DMS53 treated with DMSO at 0.1 percent for 48 hours (cell line): ENCODE measurements at regions not wholly inside any gene's neighbourhood (a gene's known extent, or its start where the extent isn't known, plus 50 kb on each side); places are given as distances from the start of the nearest gene placed in this dataset.

Experiments used
- DNase-seq: peaks from one replicate; lab custom pipeline; 2025; ENCODE audit not compliant: unreplicated experiment; lab: John Stamatoyannopoulos, UW

GRCh38 chr3:5531039-5531438, 343.5 kb downstream of the EDEM1 start:
- no peak for DNase-seq

GRCh38 chr3:5531741-5532290, 344.3 kb downstream of the EDEM1 start:
- no peak for DNase-seq

GRCh38 chr3:5540532-5540931, 353.0 kb downstream of the EDEM1 start:
- DNase-seq: no peak

- DNase-seq: no peak
These were observed 355.0 kb downstream of the EDEM1 start for GRCh38 chr3:5542472-5542871.

- DNase-seq: no peak
These were observed 355.5 kb downstream of the EDEM1 start for GRCh38 chr3:5543047-5543446.

- no peak for DNase-seq
These were observed 358.2 kb downstream of the EDEM1 start for GRCh38 chr3:5545719-5546118.

- no peak for DNase-seq
These were observed 365.7 kb downstream of the EDEM1 start for GRCh38 chr3:5553203-5553602.

GRCh38 chr3:5554245-5554747, 366.8 kb downstream of the EDEM1 start:
- DNase-seq: no peak

GRCh38 chr3:5560199-5560598, 372.7 kb downstream of the EDEM1 start:
- no peak for DNase-seq

- no peak for DNase-seq
These were observed 376.2 kb downstream of the EDEM1 start for GRCh38 chr3:5563537-5564277.

- DNase-seq: no peak
These were observed 376.8 kb downstream of the EDEM1 start for GRCh38 chr3:5564278-5564666.

- no peak for DNase-seq
These were observed 377.5 kb downstream of the EDEM1 start for GRCh38 chr3:5565026-5565425.

- no peak for DNase-seq
These were observed 379.6 kb downstream of the EDEM1 start for GRCh38 chr3:5567113-5567512.

GRCh38 chr3:5568451-5568850, 380.9 kb downstream of the EDEM1 start:
- DNase-seq: no peak

- no peak for DNase-seq
These were observed 381.6 kb downstream of the EDEM1 start for GRCh38 chr3:5569152-5569551.

- no peak for DNase-seq
These were observed 384.7 kb downstream of the EDEM1 start for GRCh38 chr3:5572168-5572567.

GRCh38 chr3:5576277-5577011, 388.9 kb downstream of the EDEM1 start:
- DNase-seq: no peak

- no peak for DNase-seq
These were observed 391.7 kb downstream of the EDEM1 start for GRCh38 chr3:5579139-5579602.

GRCh38 chr3:5579946-5580345, 392.4 kb downstream of the EDEM1 start:
- DNase-seq: no peak

- no peak for DNase-seq
These were observed 393.3 kb downstream of the EDEM1 start for GRCh38 chr3:5580826-5581225.

- DNase-seq: no peak
These were observed 394.2 kb downstream of the EDEM1 start for GRCh38 chr3:5581743-5582142.

GRCh38 chr3:5583920-5584319, 396.4 kb downstream of the EDEM1 start:
- no peak for DNase-seq
